ENCODE measurements at regions not wholly inside any gene's neighbourhood (a gene's known extent, or its start where the extent isn't known, plus 50 kb on each side); places are given as distances from the start of the nearest gene placed in this dataset.

DNA sequence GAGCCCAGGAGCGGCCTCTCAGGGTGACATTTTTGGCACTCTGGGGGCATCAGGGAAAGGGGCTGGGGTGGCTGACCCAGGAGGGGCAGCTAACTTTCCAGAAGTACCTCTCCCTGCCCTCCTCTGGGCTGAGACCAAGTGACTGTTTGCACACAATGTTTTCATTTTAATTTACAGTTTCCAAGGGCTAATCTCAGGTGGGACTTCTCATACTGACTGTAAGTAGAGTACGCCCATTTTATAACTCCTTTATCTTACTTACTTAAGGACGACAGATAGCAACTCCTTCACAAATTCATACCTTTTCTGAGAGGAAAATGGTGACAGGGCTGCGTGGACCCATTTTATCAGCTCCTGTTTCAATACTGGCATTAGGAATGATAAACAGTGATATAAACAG, 172.9 kb upstream of the EXOC2 start:
- TF ChIP-seq, protein P1, sequence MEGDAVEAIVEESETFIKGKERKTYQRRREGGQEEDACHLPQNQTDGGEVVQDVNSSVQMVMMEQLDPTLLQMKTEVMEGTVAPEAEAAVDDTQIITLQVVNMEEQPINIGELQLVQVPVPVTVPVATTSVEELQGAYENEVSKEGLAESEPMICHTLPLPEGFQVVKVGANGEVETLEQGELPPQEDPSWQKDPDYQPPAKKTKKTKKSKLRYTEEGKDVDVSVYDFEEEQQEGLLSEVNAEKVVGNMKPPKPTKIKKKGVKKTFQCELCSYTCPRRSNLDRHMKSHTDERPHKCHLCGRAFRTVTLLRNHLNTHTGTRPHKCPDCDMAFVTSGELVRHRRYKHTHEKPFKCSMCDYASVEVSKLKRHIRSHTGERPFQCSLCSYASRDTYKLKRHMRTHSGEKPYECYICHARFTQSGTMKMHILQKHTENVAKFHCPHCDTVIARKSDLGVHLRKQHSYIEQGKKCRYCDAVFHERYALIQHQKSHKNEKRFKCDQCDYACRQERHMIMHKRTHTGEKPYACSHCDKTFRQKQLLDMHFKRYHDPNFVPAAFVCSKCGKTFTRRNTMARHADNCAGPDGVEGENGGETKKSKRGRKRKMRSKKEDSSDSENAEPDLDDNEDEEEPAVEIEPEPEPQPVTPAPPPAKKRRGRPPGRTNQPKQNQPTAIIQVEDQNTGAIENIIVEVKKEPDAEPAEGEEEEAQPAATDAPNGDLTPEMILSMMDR (IDR thresholded peaks at IDR 0.05): no peak

DNA sequence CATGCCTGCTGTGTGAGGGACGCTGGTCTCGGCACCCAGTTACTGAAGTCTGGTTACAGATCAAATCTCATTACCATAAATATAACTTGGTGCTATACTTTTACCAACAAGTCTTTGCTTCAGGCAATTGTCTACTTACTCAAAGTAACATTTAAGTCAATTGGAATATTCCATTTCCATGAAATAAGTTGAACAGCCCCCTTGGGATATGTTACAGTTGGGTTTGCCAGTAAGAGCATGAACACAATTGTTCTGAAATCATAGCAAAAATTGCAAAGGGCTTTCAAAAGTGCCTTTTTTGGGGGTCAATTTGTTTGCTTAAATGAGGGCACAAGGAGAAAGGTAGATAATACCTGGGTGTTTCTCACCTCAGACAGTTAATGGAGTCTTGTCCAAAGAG, 170.9 kb upstream of the EXOC2 start:
- TF ChIP-seq, protein P1 (IDR thresholded peaks at IDR 0.05): no peak

DNA sequence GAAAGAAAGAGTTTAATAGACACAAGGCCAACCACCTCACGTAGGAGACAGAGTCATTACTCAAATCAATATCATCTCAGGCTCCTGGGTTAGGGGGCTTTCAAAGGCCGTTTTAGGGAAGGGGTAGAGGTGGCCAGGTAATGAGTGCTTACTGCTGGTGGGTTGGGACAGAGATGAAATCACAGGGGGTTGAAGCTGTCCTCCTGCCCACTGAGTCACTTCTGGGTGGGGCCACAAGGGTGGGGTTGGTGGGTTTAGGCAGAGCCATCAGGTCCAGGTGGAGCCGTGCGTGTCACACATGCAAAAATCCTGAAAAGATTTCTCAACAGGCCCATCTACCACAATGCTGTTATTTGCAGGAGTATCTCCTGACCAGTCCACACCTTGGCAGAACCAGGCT, 167.0 kb upstream of the EXOC2 start:
- TF ChIP-seq, protein P1 (IDR thresholded peaks at IDR 0.05): no peak

DNA sequence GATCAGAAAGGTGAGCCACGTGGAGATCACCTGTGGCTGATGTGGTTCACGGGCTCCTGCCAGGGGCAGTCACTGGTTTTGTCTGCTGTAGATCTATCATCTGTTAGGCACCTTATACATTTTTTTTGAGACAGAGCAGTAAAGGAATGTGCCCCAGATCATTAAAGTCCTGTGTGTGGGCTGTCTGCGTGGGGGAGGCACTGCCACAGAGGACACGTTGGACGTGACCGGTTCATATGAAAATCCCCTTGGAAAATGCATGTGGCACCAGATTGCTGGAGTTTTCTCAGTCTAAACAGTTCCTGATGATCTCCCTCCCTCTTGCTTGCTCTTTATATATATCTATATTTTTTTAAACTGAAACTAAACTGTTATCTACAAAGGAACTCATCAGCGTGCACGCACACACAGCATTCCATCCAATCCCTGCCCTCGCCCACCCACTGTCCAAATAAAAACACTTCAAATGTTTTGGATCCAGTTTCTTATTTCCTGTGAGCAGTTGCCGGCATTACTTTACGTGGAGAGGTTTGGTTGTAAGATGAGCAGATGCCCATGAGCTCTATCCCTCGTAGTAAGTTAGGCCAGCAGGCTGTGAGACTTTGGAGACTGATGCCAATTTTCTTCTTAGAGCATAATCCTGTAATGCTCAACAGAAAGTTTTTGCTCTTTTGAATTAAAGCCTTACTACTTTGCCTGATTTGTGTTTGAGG, 161.6 kb upstream of the EXOC2 start:
- TF ChIP-seq, protein P1 (IDR thresholded peaks at IDR 0.05): no peak

DNA sequence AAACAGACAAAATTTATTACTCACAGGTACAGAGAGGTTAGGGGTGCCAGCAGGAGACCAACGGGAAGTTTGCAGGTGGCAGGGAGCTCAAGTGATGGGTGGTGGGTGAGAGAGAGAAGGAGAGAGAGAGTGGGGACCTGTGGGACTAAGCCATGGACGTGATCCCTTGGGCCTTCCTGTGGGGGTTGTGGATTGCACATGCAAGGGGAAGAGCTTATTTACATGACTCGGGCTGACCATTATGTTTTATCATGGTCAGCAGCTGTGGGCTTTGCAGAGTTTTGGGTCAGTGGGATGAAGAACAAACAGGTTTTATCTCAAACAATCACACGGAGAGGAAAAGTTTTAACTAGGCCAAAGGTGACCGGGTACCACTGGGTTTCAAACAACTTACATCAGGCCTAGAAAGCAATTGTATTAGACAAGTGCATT, 156.2 kb upstream of the EXOC2 start:
- TF ChIP-seq, protein P1 (IDR thresholded peaks at IDR 0.05): no peak

DNA sequence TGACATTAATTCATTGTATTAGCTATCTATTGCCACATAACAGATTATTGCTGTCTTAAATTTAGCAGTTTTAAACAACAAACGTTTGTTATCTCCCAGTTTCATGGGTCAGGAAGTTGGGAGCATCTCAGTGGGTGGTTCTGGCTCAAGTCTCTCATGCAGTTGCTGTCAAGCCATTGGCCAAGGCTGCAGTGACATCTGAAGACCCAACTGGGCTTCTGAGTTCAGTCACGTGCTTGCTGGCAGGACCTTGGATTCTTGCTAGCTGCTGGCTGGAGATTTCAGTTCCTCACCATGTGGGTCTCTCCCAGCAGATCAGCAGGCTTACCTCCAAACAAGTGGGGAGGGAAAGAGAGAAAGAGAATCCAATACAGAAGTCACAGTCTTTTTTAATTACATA, 152.6 kb upstream of the EXOC2 start:
- TF ChIP-seq, protein P1 (IDR thresholded peaks at IDR 0.05): no peak

DNA sequence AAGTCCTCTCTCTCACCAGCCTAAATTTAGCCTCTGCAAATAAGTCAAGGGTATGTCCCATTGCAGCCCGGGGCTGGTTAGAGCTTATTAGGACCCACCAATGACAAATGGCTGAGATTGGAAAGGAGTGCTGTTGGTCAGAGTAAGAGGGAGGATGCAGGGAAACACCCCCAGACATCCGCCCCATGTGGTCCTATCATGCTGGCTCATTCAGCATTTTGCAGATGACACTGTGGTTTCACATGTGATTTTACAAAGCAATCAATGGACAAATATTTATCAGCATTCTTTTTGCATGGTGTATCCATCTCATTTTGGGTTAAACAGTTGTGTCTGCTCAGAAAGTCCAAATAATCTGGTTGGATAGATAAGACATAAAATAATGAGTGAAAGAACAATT, 152.2 kb upstream of the EXOC2 start:
- TF ChIP-seq, protein P1 (IDR thresholded peaks at IDR 0.05): no peak

DNA sequence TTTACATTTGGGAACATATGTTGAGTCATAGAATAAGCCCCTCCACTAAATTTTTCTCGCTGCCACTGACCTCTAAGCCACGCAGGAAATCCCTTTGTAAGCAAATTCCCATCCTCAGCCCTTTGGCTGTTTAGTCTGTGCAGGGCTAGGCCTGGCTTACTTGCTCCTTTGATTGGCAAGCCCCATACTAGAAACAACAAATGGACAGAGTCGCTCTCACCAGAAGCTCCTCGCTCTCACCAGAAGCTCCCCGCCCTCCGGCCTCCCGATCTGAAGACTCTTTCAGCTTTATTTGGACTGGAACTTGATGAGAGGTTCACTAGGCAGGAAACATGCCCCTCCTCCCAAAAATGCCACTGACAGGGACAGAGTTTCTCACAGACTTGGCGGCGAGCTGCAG, 149.2 kb upstream of the EXOC2 start:
- TF ChIP-seq, protein P1 (IDR thresholded peaks at IDR 0.05): no peak
